ENCODE measurements at regions not wholly inside any gene's neighbourhood (a gene's known extent, or its start where the extent isn't known, plus 50 kb on each side); places are given as distances from the start of the nearest gene placed in this dataset.
"Not testable (repeated sequence)": the region's sequence is repeated elsewhere in the genome, so short reads cannot be mapped to it uniquely, and the experiment has no call there.

DNA sequence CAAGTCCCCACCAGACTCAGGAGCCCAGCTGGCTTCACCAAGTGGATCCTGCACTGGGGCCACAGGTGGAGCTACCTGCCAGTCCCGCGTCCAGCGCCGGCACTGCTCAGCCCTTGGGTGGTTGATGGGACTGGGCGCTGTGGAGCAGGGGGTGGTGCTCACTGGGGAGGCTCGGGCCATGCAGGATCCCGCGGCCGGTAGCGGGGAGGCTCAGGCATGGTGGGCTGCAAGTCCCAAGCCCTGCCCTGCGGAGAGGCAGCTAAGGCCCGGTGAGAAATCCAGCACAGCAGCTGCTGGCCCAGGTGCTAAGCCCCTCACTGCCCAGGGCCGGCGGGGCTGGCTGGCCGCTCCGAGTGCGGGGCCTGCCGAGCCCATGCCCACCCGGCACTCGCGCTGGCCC is 143.1 kb upstream of the ALDH3B2 start:
- not testable (repeated sequence) for TF ChIP-seq EZH2 (IDR thresholded peaks at IDR 0.05); FOXP2 (optimal IDR thresholded peaks at IDR 0.05; ENCODE audit: control extremely low read depth, extremely low read length, insufficient read depth)
